NCI-H526 (cell line): ENCODE measurements at regions not wholly inside any gene's neighbourhood (a gene's known extent, or its start where the extent isn't known, plus 50 kb on each side); places are given as distances from the start of the nearest gene placed in this dataset.

Experiments used
- DNase-seq, 2 experiments: peaks; one replicate each; lab custom pipeline; 2025; lab: John Stamatoyannopoulos, UW

DNA sequence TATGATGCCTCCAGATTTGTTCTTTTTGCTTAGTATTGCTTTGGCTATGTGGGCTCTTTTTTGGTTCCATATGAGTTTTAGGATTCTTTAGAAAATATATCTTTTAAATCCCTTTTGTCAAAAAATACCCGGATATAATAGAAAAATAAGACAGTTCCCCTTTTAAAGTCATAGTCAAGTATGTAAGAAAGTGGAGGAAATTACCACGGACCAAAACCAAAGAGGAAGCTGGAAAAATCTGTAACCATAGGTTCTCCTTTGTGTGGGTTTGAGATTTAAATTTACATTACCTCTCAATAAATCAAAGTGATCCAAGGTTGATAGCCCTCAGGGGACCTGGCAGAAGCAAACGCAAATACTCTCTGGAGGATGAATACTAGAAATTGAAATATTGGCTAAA lies 58.3 kb upstream of the PACRGL start:
- no peak for DNase-seq

- DNase-seq, result no peak
Measured at GRCh38 chr4:20643631-20644030, 56.6 kb upstream of the PACRGL start.

DNA sequence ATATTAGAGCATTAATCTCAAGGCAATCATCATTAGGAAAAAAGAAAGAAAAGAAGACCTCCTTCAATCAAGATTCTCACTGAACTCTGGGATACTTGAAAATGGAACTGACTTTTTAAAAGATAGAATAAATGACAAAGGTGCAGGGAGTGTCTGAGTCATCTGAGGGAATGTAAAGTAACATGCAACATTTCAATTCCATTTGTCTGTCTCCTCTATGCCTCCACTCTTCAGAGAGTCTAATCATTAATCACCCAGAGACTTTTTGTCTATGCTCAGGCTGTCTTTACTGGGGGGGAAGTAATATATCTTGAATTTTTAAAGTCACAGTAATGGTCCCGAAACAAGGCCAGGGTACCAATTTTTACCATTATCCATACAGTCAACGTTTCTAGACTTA lies 55.0 kb upstream of the PACRGL start:
- no peak for DNase-seq

- no peak for DNase-seq
Measured at GRCh38 chr4:20646287-20646686, 54.0 kb upstream of the PACRGL start.
